ENCODE measurements at regions not wholly inside any gene's neighbourhood (a gene's known extent, or its start where the extent isn't known, plus 50 kb on each side); places are given as distances from the start of the nearest gene placed in this dataset.

- no peaks in the 10 kb centered on the region for H3K9me3 ChIP-seq (replicated peaks; ENCODE audit: low read length)
- H3K36me3 ChIP-seq (ENCODE audit: insufficient read depth, low read length), result no peaks in the 10 kb centered on the region
- peaks cover 29% of the 10 kb centered on the region for H3K27me3 ChIP-seq (ENCODE audit: control insufficient read depth, insufficient read depth, low read length)
- H3K4me1 ChIP-seq (ENCODE audit: control insufficient read depth, insufficient read depth, low read length), result no peaks in the 10 kb centered on the region
- H3K9ac ChIP-seq (ENCODE audit: low read depth, low read length), result no peak overlapping the region
- H3K4me3 ChIP-seq (ENCODE audit: low read length), result no peak overlapping the region
- H3K4me2 ChIP-seq (ENCODE audit: low read length), result no peak overlapping the region
Observed at GRCh38 chr2:60659026-60659425, 97.0 kb upstream of the PAPOLG start.

- Histone ChIP-seq H3K4me3 (ENCODE audit: low read length) (no peak overlapping the region), H3K4me2 (ENCODE audit: low read length) (no peak overlapping the region), H3K36me3 (ENCODE audit: insufficient read depth, low read length) (no peaks in the 10 kb centered on the region), H3K27me3 (ENCODE audit: control insufficient read depth, insufficient read depth, low read length) (peaks cover 12% of the 10 kb centered on the region), H3K4me1 (ENCODE audit: control insufficient read depth, insufficient read depth, low read length) (no peaks in the 10 kb centered on the region), H3K9ac (ENCODE audit: low read depth, low read length) (no peak overlapping the region), H3K9me3 (replicated peaks; ENCODE audit: low read length) (no peaks in the 10 kb centered on the region)
Observed at GRCh38 chr2:60661073-60661738, 94.9 kb upstream of the PAPOLG start.

DNA sequence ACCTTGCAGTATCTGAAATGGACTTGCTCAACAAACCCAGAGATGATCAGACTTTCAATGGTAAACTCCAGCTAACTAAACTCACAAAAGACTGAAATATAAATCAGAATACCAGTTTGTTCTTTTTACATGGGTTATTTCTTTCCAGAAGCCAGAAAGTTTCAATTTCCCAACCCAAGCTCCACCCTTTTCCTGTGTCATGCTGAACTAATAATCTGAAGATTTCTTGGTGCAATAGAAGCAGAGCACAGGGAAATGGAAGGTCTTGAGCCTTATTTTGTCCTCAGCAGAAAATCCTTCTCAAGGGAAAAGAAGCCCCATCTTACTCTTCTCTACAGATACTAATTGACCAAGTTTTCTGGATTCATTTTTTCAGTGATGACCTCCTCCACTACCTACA is 93.3 kb upstream of the PAPOLG start:
- H3K4me3 ChIP-seq (ENCODE audit: low read length), result no peak overlapping the region
- H3K4me2 ChIP-seq (ENCODE audit: low read length), result no peak overlapping the region
- peaks cover 3% of the 10 kb centered on the region for H3K27me3 ChIP-seq (ENCODE audit: control insufficient read depth, insufficient read depth, low read length)

DNA sequence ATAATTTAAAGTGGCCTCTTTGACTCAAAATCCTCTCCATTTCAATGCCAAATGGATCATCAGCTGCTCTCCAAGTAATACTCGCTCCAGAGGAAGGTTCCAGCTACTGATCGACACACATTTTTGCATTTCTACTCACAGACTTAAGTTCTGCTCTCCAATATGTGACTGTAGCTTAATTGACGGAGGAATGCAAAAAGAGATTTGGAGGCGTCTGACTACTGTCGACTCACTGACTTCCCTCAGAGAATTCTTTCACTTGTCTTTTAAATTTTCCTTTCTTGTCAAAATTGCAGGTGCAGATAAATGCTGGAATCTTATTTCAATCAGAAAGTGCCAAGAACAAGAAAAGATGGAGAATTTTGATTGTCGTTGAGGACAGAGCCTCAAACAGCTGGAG is 84.1 kb upstream of the PAPOLG start:
- Histone ChIP-seq H3K4me2 (ENCODE audit: low read length) (no peak overlapping the region), H3K9me3 (replicated peaks; ENCODE audit: low read length) (no peaks in the 10 kb centered on the region), H3K36me3 (ENCODE audit: insufficient read depth, low read length) (no peaks in the 10 kb centered on the region), H3K4me1 (ENCODE audit: control insufficient read depth, insufficient read depth, low read length) (no peaks in the 10 kb centered on the region), H3K9ac (ENCODE audit: low read depth, low read length) (no peak overlapping the region), H3K27me3 (ENCODE audit: control insufficient read depth, insufficient read depth, low read length) (peaks cover 15% of the 10 kb centered on the region), H3K4me3 (ENCODE audit: low read length) (no peak overlapping the region)

More for the DNA sequence above, 93.3 kb upstream of the PAPOLG start:
- Histone ChIP-seq H3K9ac (ENCODE audit: low read depth, low read length) (no peak overlapping the region), H3K9me3 (replicated peaks; ENCODE audit: low read length) (no peaks in the 10 kb centered on the region), H3K4me1 (ENCODE audit: control insufficient read depth, insufficient read depth, low read length) (no peaks in the 10 kb centered on the region), H3K36me3 (ENCODE audit: insufficient read depth, low read length) (no peaks in the 10 kb centered on the region)

DNA sequence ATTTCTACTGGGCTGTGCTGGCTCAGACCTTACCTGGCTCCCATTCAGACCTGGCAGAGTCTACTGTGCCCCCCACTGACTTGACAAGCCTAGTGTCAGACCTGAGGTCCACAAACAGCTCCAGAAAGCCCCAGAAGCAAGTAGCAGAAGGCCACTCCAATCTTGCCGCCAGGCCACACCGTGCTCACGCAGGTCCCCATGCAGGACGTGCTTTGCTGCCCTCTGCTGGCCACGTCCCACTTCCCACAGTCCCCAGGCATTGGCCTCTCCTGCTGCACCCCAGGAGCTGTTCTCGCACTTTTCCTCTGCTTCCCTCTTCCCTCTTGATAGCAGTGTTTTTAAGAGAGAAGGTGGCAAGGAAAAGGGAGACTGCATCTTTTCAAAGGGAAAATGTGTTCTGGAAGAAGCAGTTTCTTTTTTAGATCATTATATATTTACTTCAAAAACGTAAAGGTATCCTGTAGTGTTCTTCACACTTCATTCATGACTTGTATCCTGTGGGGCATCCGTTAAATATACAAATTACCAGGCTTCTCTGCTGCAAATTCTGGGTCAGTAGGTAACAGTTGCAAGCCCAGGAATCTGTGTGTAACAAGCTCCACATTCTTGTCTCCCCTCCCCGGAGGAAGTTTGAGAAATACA is 81.4 kb upstream of the PAPOLG start:
- H3K27me3 ChIP-seq (ENCODE audit: control insufficient read depth, insufficient read depth, low read length), result peaks cover 35% of the 10 kb centered on the region
- no peaks in the 10 kb centered on the region for H3K4me1 ChIP-seq (ENCODE audit: control insufficient read depth, insufficient read depth, low read length)
- no peak overlapping the region for H3K4me2 ChIP-seq (ENCODE audit: low read length)
- H3K36me3 ChIP-seq (ENCODE audit: insufficient read depth, low read length), result no peaks in the 10 kb centered on the region
- H3K9me3 ChIP-seq (replicated peaks; ENCODE audit: low read length), result no peaks in the 10 kb centered on the region
- H3K9ac ChIP-seq (ENCODE audit: low read depth, low read length), result no peak overlapping the region
- H3K4me3 ChIP-seq (ENCODE audit: low read length), result no peak overlapping the region

GRCh38 chr2:60675301-60675700 is 80.8 kb upstream of the PAPOLG start:
- H3K27me3 ChIP-seq (ENCODE audit: control insufficient read depth, insufficient read depth, low read length), result peaks cover 37% of the 10 kb centered on the region
- H3K36me3 ChIP-seq (ENCODE audit: insufficient read depth, low read length), result no peaks in the 10 kb centered on the region
- H3K9ac ChIP-seq (ENCODE audit: low read depth, low read length), result no peak overlapping the region
- H3K4me1 ChIP-seq (ENCODE audit: control insufficient read depth, insufficient read depth, low read length), result no peaks in the 10 kb centered on the region
- H3K9me3 ChIP-seq (replicated peaks; ENCODE audit: low read length), result no peaks in the 10 kb centered on the region
- no peak overlapping the region for H3K4me3 ChIP-seq (ENCODE audit: low read length)
- H3K4me2 ChIP-seq (ENCODE audit: low read length), result no peak overlapping the region

GRCh38 chr2:60676706-60677330 is 79.2 kb upstream of the PAPOLG start:
- Histone ChIP-seq H3K9me3 (replicated peaks; ENCODE audit: low read length) (no peaks in the 10 kb centered on the region), H3K36me3 (ENCODE audit: insufficient read depth, low read length) (no peaks in the 10 kb centered on the region), H3K9ac (ENCODE audit: low read depth, low read length) (no peak overlapping the region), H3K4me2 (ENCODE audit: low read length) (no peak overlapping the region), H3K27me3 (ENCODE audit: control insufficient read depth, insufficient read depth, low read length) (peaks cover 37% of the 10 kb centered on the region), H3K4me3 (ENCODE audit: low read length) (no peak overlapping the region), H3K4me1 (ENCODE audit: control insufficient read depth, insufficient read depth, low read length) (no peaks in the 10 kb centered on the region)

GRCh38 chr2:60677356-60677755 is 78.7 kb upstream of the PAPOLG start:
- no peak overlapping the region for H3K4me2 ChIP-seq (ENCODE audit: low read length)
- H3K36me3 ChIP-seq (ENCODE audit: insufficient read depth, low read length), result no peaks in the 10 kb centered on the region
- no peak overlapping the region for H3K9ac ChIP-seq (ENCODE audit: low read depth, low read length)
- peaks cover 35% of the 10 kb centered on the region for H3K27me3 ChIP-seq (ENCODE audit: control insufficient read depth, insufficient read depth, low read length)
- H3K4me3 ChIP-seq (ENCODE audit: low read length), result no peak overlapping the region
- H3K9me3 ChIP-seq (replicated peaks; ENCODE audit: low read length), result no peaks in the 10 kb centered on the region
- H3K4me1 ChIP-seq (ENCODE audit: control insufficient read depth, insufficient read depth, low read length), result no peaks in the 10 kb centered on the region

DNA sequence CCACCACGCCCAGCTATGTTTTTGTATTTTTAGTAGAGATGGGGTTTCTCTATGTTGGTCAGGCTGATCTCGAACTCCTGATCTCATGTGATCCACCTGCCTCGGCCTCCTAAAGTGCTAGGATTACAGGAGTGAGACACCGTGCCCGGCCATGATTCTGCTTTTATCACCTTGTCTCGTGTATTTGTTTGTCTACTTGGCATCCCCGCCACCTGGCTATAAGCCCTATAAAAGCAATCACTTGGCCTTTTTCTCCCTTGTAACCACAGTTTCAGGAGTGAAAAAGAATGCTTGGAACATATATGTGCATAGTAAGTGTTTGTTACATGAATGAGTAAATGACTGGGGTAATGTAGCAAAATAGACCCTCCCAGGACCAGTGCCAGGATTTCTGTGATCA is 77.5 kb upstream of the PAPOLG start:
- peaks cover 35% of the 10 kb centered on the region for H3K27me3 ChIP-seq (ENCODE audit: control insufficient read depth, insufficient read depth, low read length)
- no peak overlapping the region for H3K9ac ChIP-seq (ENCODE audit: low read depth, low read length)
- no peak overlapping the region for H3K4me2 ChIP-seq (ENCODE audit: low read length)
- no peak overlapping the region for H3K4me3 ChIP-seq (ENCODE audit: low read length)
- no peaks in the 10 kb centered on the region for H3K36me3 ChIP-seq (ENCODE audit: insufficient read depth, low read length)
- H3K9me3 ChIP-seq (replicated peaks; ENCODE audit: low read length), result no peaks in the 10 kb centered on the region
- no peaks in the 10 kb centered on the region for H3K4me1 ChIP-seq (ENCODE audit: control insufficient read depth, insufficient read depth, low read length)

DNA sequence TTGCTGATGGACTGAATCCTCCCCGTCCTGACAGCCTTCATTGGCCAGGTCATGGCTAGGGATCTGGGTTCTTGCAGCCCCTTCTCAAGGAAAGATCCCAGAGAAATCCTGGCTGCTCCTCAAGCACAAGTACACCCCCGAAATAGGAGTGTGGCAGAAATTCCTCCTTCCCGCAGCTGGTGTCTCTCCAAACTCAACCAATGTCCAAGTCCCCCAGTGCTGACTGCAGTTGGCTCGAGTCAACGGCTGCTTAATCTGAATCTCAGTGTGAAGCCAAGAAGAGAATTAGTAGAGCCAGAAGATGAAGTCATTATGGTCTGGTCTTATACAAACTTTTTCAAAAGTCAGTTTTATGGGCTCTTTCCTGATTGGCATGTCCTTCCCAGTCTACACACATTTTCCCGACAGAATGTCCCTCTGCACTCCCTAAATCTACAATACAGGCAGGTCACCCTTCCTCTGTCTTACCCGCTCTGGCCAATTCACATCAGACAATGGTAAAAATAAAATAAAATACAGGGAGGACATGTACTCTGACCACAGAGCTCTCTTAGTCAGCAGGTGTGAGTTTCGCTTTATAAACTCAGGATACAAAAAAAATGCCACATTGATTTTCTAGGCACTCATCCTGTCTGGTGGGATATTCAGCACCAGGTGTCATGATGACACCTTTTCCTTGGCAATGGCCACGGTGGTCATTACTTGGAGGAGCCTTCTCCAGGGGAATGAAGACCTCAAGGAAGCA is 76.9 kb upstream of the PAPOLG start:
- Histone ChIP-seq H3K4me2 (ENCODE audit: low read length) (no peak overlapping the region), H3K9me3 (replicated peaks; ENCODE audit: low read length) (no peaks in the 10 kb centered on the region), H3K4me3 (ENCODE audit: low read length) (no peak overlapping the region), H3K9ac (ENCODE audit: low read depth, low read length) (no peak overlapping the region), H3K27me3 (ENCODE audit: control insufficient read depth, insufficient read depth, low read length) (peaks cover 35% of the 10 kb centered on the region), H3K4me1 (ENCODE audit: control insufficient read depth, insufficient read depth, low read length) (no peaks in the 10 kb centered on the region), H3K36me3 (ENCODE audit: insufficient read depth, low read length) (no peaks in the 10 kb centered on the region)

DNA sequence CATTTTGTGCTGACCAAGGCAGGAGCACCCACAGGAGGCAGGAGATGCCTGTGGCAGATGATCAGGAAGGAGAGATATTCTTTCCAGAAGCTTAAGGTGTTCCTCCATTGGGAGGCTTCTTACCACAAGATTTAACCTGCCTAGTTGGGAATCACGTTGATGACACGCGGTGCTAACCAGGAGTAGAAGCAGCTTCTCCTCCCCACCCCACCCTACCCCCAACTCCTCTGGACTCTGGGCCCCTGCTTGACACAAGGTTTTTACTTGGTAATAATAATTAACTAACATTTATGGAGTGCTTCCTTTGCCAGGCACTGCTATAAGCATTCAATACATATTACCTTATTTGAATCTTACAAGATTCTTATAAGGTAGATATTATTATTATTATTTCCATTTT is 62.5 kb upstream of the PAPOLG start:
- Histone ChIP-seq H3K4me3 (ENCODE audit: low read length) (no peak overlapping the region), H3K27me3 (ENCODE audit: control insufficient read depth, insufficient read depth, low read length) (peaks cover 22% of the 10 kb centered on the region), H3K9ac (ENCODE audit: low read depth, low read length) (no peak overlapping the region), H3K9me3 (replicated peaks; ENCODE audit: low read length) (no peaks in the 10 kb centered on the region), H3K4me1 (ENCODE audit: control insufficient read depth, insufficient read depth, low read length) (no peaks in the 10 kb centered on the region), H3K4me2 (ENCODE audit: low read length) (no peak overlapping the region), H3K36me3 (ENCODE audit: insufficient read depth, low read length) (no peaks in the 10 kb centered on the region)
